ENCODE measurements at regions not wholly inside any gene's neighbourhood (a gene's known extent, or its start where the extent isn't known, plus 50 kb on each side); places are given as distances from the start of the nearest gene placed in this dataset.

GRCh38 chr12:59929110-59929509 lies 333.3 kb downstream of the SLC16A7 start:
- no peak for DNase-seq

- DNase-seq: no peak
Measured at GRCh38 chr12:59934486-59934885, 338.7 kb downstream of the SLC16A7 start.

GRCh38 chr12:59936534-59936933 lies 340.7 kb downstream of the SLC16A7 start:
- DNase-seq: no peak

GRCh38 chr12:59937148-59937547 lies 341.3 kb downstream of the SLC16A7 start:
- DNase-seq: no peak

- DNase-seq: no peak
Measured at GRCh38 chr12:59938190-59938962, 342.5 kb downstream of the SLC16A7 start.

- no peak for DNase-seq
Measured at GRCh38 chr12:59940631-59941342, 345.0 kb downstream of the SLC16A7 start.

GRCh38 chr12:59941461-59941860 lies 345.6 kb downstream of the SLC16A7 start:
- DNase-seq: no peak

- no peak for DNase-seq
Measured at GRCh38 chr12:59944177-59944576, 348.3 kb downstream of the SLC16A7 start.

- no peak for DNase-seq
Measured at GRCh38 chr12:59946635-59947034, 350.8 kb downstream of the SLC16A7 start.

- DNase-seq: no peak
Measured at GRCh38 chr12:59963546-59963945, 367.7 kb downstream of the SLC16A7 start.

GRCh38 chr12:59972905-59973304 lies 377.1 kb downstream of the SLC16A7 start:
- no peak for DNase-seq

GRCh38 chr12:59973515-59973914 lies 377.7 kb downstream of the SLC16A7 start:
- no peak for DNase-seq

GRCh38 chr12:59977779-59978178 lies 381.9 kb downstream of the SLC16A7 start:
- no peak for DNase-seq

- no peak for DNase-seq
Measured at GRCh38 chr12:59980476-59980875, 384.6 kb downstream of the SLC16A7 start.

GRCh38 chr12:59999291-59999690 lies 403.5 kb downstream of the SLC16A7 start:
- DNase-seq: no peak

- no peak for DNase-seq
Measured at GRCh38 chr12:60010486-60010885, 414.7 kb downstream of the SLC16A7 start.

GRCh38 chr12:60012659-60013058 lies 416.8 kb downstream of the SLC16A7 start:
- DNase-seq: no peak

- no peak for DNase-seq
Measured at GRCh38 chr12:60014436-60014835, 418.6 kb downstream of the SLC16A7 start.

- no peak for DNase-seq
Measured at GRCh38 chr12:60020068-60020467, 424.2 kb downstream of the SLC16A7 start.

GRCh38 chr12:60021235-60021634 lies 425.4 kb downstream of the SLC16A7 start:
- DNase-seq: no peak

- no peak for DNase-seq
Measured at GRCh38 chr12:60027266-60027665, 431.4 kb downstream of the SLC16A7 start.

GRCh38 chr12:60034147-60034546 lies 438.3 kb downstream of the SLC16A7 start:
- no peak for DNase-seq

- no peak for DNase-seq
Measured at GRCh38 chr12:60035835-60036234, 440.0 kb downstream of the SLC16A7 start.

- no peak for DNase-seq
Measured at GRCh38 chr12:60042835-60043234, 447.0 kb downstream of the SLC16A7 start.

- no peak for DNase-seq
Measured at GRCh38 chr12:60043236-60043635, 447.4 kb downstream of the SLC16A7 start.
